Astrocyte (in vitro differentiated cells and primary cell): ENCODE measurements at regions not wholly inside any gene's neighbourhood (a gene's known extent, or its start where the extent isn't known, plus 50 kb on each side); places are given as distances from the start of the nearest gene placed in this dataset.

Experiments used
- EZH2 ChIP-seq: IDR thresholded peaks from 2 replicates; pipeline ENCODE4 v1.6.1; 2012; ENCODE audit warnings: mild to moderate bottlenecking, low read length, inconsistent platforms; ENCODE audit not compliant: insufficient read depth
- TF ChIP-seq, protein P1 (sequence below): IDR thresholded peaks from 2 replicates; pipeline ENCODE4 v1.5.1; 2011; ENCODE audit warnings: low read depth, mild to moderate bottlenecking, inconsistent platforms, low read length, moderate library complexity; ENCODE audit not compliant: insufficient read depth

GRCh38 chr3:177626045-177626444, 428.8 kb upstream of the TBL1XR1 start:
- TF ChIP-seq, protein P1, sequence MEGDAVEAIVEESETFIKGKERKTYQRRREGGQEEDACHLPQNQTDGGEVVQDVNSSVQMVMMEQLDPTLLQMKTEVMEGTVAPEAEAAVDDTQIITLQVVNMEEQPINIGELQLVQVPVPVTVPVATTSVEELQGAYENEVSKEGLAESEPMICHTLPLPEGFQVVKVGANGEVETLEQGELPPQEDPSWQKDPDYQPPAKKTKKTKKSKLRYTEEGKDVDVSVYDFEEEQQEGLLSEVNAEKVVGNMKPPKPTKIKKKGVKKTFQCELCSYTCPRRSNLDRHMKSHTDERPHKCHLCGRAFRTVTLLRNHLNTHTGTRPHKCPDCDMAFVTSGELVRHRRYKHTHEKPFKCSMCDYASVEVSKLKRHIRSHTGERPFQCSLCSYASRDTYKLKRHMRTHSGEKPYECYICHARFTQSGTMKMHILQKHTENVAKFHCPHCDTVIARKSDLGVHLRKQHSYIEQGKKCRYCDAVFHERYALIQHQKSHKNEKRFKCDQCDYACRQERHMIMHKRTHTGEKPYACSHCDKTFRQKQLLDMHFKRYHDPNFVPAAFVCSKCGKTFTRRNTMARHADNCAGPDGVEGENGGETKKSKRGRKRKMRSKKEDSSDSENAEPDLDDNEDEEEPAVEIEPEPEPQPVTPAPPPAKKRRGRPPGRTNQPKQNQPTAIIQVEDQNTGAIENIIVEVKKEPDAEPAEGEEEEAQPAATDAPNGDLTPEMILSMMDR = no peak
- TF ChIP-seq EZH2 = no peak
